Liver (tissue), 3 donors: ENCODE measurements at regions not wholly inside any gene's neighbourhood (a gene's known extent, or its start where the extent isn't known, plus 50 kb on each side); places are given as distances from the start of the nearest gene placed in this dataset.

Experiments used
- EGR1 ChIP-seq, 2 donors: IDR thresholded peaks; 2 replicates each; pipeline ENCODE4 v1.6.1; 2016 to 2018; ENCODE audit warnings: antibody characterized with exemption in 2 of 2, low read depth in 2 of 2
- FOXA1 ChIP-seq: IDR thresholded peaks from 2 replicates; pipeline ENCODE4 v1.6.1; 2016; ENCODE audit warnings: antibody characterized with exemption
- GABPA ChIP-seq, 2 donors: IDR thresholded peaks in 1 of 2; conservative IDR thresholded peaks in 1 of 2; 2 replicates each; pipeline ENCODE4 v1.6.1; 2016; ENCODE audit warnings: antibody characterized with exemption in 2 of 2, mild to moderate bottlenecking in 1 of 2, moderate library complexity in 1 of 2
- HNF4G ChIP-seq: IDR thresholded peaks from 2 replicates; pipeline ENCODE4 v1.6.1; 2016; ENCODE audit warnings: antibody characterized with exemption
- JUND ChIP-seq, 2 donors: IDR thresholded peaks; 2 replicates each; pipeline ENCODE4 v1.6.1; 2016; ENCODE audit warnings: antibody characterized with exemption in 2 of 2
- NR2F2 ChIP-seq: IDR thresholded peaks from 2 replicates; pipeline ENCODE4 v1.6.1; 2016; ENCODE audit warnings: antibody characterized with exemption
- RAD21 ChIP-seq, 2 donors: IDR thresholded peaks; 2 replicates each; pipeline ENCODE4 v1.6.1; 2016; ENCODE audit warnings: antibody characterized with exemption in 2 of 2, mild to moderate bottlenecking in 2 of 2
- TAF1 ChIP-seq: conservative IDR thresholded peaks from 2 replicates; pipeline ENCODE4 v1.6.1; 2016; ENCODE audit warnings: antibody characterized with exemption, mild to moderate bottlenecking
- YY1 ChIP-seq: IDR thresholded peaks from 2 replicates; pipeline ENCODE4 v1.6.1; 2016; ENCODE audit warnings: antibody characterized with exemption, mild to moderate bottlenecking
- TF ChIP-seq, protein P1 (sequence below): fragments of 150-350 bp; IDR thresholded peaks from 2 replicates; pipeline ENCODE4 v1.5.1; 2017; ENCODE audit warnings: improper control_type of control experiment, low read depth, low read length; ENCODE audit not compliant: missing input control
- TF ChIP-seq, protein P2 (sequence below): IDR thresholded peaks from 2 replicates; pipeline ENCODE4 v1.6.1; 2016; ENCODE audit warnings: antibody characterized with exemption, mild to moderate bottlenecking
- TF ChIP-seq, protein P3 (sequence below): IDR thresholded peaks from 2 replicates; pipeline ENCODE4 v1.6.1; 2016; ENCODE audit warnings: antibody characterized with exemption
- donor health status: healthy.
- donor health status: healthy.

DNA sequence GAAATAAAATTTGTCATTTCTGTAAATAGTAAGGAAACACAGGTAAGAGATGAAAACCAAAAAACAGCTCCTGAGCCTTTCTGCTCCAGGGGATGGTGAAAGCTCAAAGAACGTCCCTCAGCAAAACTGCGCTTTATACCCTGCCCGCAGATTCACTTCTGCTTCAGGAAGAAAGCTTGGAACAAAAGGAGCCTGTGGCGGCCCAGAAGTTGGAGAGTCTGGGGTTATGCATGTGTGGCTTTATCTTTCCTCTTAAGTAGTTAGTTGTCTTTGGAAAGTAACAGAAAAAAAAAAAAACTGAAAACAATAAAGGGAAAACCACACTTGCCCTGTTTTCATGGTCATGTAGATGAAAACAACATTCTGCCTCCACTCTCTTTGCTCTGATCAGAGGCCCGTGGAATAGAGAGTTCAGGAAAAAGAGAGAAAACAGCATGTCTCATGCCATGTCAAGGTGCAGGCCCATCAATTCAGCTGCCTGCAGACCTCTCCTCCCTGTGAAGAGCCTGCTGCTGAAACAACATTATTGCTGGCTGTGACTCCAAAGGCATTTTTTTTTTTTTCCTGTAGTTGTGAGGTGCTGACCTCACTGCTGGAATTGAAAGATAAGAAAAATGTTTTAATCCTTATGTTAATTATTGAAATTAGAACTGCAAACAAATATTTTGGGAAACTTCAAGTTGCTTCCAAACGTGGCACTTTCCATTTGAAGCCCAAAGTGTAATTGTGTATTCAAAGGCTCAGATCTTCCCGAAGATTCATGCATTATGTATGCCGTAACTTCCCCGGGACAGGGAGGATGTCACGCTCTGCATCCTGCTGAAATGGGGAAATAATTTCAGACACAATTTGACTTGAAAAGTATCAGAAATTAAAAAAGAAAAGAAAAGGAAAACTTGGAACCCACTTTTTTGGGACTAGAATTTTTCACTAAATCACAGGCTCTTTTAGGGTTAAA, 108.4 kb upstream of the ZNF385D start:
- TF ChIP-seq, protein P1, sequence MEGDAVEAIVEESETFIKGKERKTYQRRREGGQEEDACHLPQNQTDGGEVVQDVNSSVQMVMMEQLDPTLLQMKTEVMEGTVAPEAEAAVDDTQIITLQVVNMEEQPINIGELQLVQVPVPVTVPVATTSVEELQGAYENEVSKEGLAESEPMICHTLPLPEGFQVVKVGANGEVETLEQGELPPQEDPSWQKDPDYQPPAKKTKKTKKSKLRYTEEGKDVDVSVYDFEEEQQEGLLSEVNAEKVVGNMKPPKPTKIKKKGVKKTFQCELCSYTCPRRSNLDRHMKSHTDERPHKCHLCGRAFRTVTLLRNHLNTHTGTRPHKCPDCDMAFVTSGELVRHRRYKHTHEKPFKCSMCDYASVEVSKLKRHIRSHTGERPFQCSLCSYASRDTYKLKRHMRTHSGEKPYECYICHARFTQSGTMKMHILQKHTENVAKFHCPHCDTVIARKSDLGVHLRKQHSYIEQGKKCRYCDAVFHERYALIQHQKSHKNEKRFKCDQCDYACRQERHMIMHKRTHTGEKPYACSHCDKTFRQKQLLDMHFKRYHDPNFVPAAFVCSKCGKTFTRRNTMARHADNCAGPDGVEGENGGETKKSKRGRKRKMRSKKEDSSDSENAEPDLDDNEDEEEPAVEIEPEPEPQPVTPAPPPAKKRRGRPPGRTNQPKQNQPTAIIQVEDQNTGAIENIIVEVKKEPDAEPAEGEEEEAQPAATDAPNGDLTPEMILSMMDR: no peak
- TF ChIP-seq, protein P2, sequence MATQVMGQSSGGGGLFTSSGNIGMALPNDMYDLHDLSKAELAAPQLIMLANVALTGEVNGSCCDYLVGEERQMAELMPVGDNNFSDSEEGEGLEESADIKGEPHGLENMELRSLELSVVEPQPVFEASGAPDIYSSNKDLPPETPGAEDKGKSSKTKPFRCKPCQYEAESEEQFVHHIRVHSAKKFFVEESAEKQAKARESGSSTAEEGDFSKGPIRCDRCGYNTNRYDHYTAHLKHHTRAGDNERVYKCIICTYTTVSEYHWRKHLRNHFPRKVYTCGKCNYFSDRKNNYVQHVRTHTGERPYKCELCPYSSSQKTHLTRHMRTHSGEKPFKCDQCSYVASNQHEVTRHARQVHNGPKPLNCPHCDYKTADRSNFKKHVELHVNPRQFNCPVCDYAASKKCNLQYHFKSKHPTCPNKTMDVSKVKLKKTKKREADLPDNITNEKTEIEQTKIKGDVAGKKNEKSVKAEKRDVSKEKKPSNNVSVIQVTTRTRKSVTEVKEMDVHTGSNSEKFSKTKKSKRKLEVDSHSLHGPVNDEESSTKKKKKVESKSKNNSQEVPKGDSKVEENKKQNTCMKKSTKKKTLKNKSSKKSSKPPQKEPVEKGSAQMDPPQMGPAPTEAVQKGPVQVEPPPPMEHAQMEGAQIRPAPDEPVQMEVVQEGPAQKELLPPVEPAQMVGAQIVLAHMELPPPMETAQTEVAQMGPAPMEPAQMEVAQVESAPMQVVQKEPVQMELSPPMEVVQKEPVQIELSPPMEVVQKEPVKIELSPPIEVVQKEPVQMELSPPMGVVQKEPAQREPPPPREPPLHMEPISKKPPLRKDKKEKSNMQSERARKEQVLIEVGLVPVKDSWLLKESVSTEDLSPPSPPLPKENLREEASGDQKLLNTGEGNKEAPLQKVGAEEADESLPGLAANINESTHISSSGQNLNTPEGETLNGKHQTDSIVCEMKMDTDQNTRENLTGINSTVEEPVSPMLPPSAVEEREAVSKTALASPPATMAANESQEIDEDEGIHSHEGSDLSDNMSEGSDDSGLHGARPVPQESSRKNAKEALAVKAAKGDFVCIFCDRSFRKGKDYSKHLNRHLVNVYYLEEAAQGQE: no peak
- no peak for TF ChIP-seq YY1
- TF ChIP-seq EGR1 (IDR thresholded peaks at IDR 0.05; ENCODE audit: low read depth in 2 of 2): no peak
- TF ChIP-seq JUND (IDR thresholded peaks at IDR 0.05): no peak
- TF ChIP-seq, protein P3, sequence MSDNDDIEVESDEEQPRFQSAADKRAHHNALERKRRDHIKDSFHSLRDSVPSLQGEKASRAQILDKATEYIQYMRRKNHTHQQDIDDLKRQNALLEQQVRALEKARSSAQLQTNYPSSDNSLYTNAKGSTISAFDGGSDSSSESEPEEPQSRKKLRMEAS: no peak
- TF ChIP-seq RAD21 (IDR thresholded peaks at IDR 0.05): no peak
- no peak for TF ChIP-seq FOXA1
- TF ChIP-seq HNF4G: no peak
- no peak for TF ChIP-seq GABPA (IDR thresholded peaks at IDR 0.05 in 1 of 2, conservative IDR thresholded peaks at IDR 0.05 in 1 of 2)
- no peak for TF ChIP-seq NR2F2
- TF ChIP-seq TAF1: no peak
